GM12878 (cell line): ENCODE measurements at regions not wholly inside any gene's neighbourhood (a gene's known extent, or its start where the extent isn't known, plus 50 kb on each side); places are given as distances from the start of the nearest gene placed in this dataset.

Experiments
- ATAC-seq: fragments of 200-7000 bp; cut with Tn5 transposase; 3 replicates; pipeline ENCODE4 v1.9.1; 2020; ENCODE audit warnings: mild to moderate bottlenecking, moderate library complexity
- BruUV-seq: library from RNA; stranded (reverse); fragments of 400-500 nt; replicated peaks from 2 replicates; lab custom pipeline; 2021; lab: Mats Ljungman, UMichigan
- CTCF ChIA-PET: fragments of 300-600 bp; sonication (Branson Sonifier 250); formaldehyde crosslinking; extraction: SDS; loops from one replicate; lab custom pipeline; 2021; ENCODE audit warnings: inconsistent platforms; lab: Yijun Ruan, JAX
- POLR2A ChIA-PET: fragments of 350-600 bp; formaldehyde crosslinking; extraction: SDS; loops from one replicate; lab custom pipeline; 2021; ENCODE audit warnings: inconsistent platforms; lab: Charles Lee
- RAD21 ChIA-PET: fragments of 300-600 bp; sonication (Branson Sonifier 250); formaldehyde crosslinking; loops from one replicate; lab custom pipeline; 2023; ENCODE audit warnings: antibody characterized with exemption; ENCODE audit not compliant: unreplicated experiment; lab: Charles Lee
- SMC1A ChIA-PET: fragments of 300-600 bp; sonication (Branson Sonifier 250); formaldehyde crosslinking; loops from one replicate; lab custom pipeline; 2023; ENCODE audit not compliant: unreplicated experiment, uncharacterized antibody; lab: Charles Lee
- DNase-seq: peaks from one replicate; pipeline ENCODE4 v3.0.0-alpha.2; 2011; ENCODE audit warnings: low read depth, low spot score
- FAIRE-seq: peaks from 3 replicates; lab custom pipeline; 2011; peaks lifted over from hg19 to GRCh38; lab: Jason Lieb, UNC
- H2AFZ ChIP-seq: 2 replicates; pipeline ENCODE4 v1.6.0; 2011; ENCODE audit warnings: low read depth, low read length, control low read depth; ENCODE audit not compliant: control insufficient read depth
- H3K27ac ChIP-seq: 2 replicates; pipeline ENCODE4 v1.5.1; 2011; ENCODE audit warnings: control low read depth; ENCODE audit not compliant: control insufficient read depth, insufficient read depth
- H3K27me3 ChIP-seq, 2 experiments: replicated peaks in 1 of 2; 2 replicates each; pipeline versions ENCODE4 v1.6.0 to v1.6.1; 2011; ENCODE audit warnings: low read length in 1 of 2; ENCODE audit not compliant: control insufficient read depth in 2 of 2, insufficient read depth in 2 of 2
- H3K36me3 ChIP-seq, 2 experiments: 2 replicates each; pipeline ENCODE4 v1.5.1; 2011; ENCODE audit warnings: low read length in 1 of 2; ENCODE audit not compliant: control insufficient read depth in 2 of 2, insufficient read depth in 2 of 2
- H3K4me1 ChIP-seq: 2 replicates; pipeline ENCODE4 v1.6.1; 2011; ENCODE audit warnings: mild to moderate bottlenecking, low read length, moderate library complexity, mixed read lengths; ENCODE audit not compliant: control insufficient read depth, insufficient read depth
- H3K4me2 ChIP-seq: 2 replicates; pipeline ENCODE4 v1.6.0; 2011; ENCODE audit warnings: control low read depth; ENCODE audit not compliant: control insufficient read depth, insufficient read depth
- H3K4me3 ChIP-seq: fragments of 200-600 bp; sonication (generic); 2 replicates; pipeline ENCODE4 v1.5.1; 2016
- H3K79me2 ChIP-seq: 2 replicates; pipeline ENCODE4 v1.6.0; 2011; ENCODE audit warnings: low read length; ENCODE audit not compliant: control insufficient read depth, insufficient read depth
- H3K9ac ChIP-seq: 2 replicates; pipeline ENCODE4 v1.8.0; 2011; ENCODE audit warnings: low read length, control low read depth, mixed read lengths; ENCODE audit not compliant: control insufficient read depth, insufficient read depth
- H3K9me3 ChIP-seq: replicated peaks from 3 replicates; pipeline ENCODE4 v1.5.1; 2011; ENCODE audit warnings: mild to moderate bottlenecking, low read length; ENCODE audit not compliant: control insufficient read depth, insufficient read depth
- H4K20me1 ChIP-seq: 2 replicates; pipeline ENCODE4 v1.6.0; 2011; ENCODE audit not compliant: control insufficient read depth, insufficient read depth
- BCLAF1 ChIP-seq: fragments of 450-650 bp; IDR thresholded peaks from 2 replicates; pipeline ENCODE4 v1.6.1; 2017; ENCODE audit warnings: antibody characterized with exemption, mild to moderate bottlenecking, moderate library complexity
- CHD2 ChIP-seq: IDR thresholded peaks from 2 replicates; pipeline ENCODE4 v1.6.1; 2011; ENCODE audit warnings: low read depth, low read length, improper control_type of control experiment, borderline replicate concordance
- CHD4 ChIP-seq: fragments of 200-600 bp; sonication (generic); IDR thresholded peaks from 2 replicates; pipeline ENCODE4 v1.6.1; 2016; ENCODE audit warnings: mild to moderate bottlenecking
- ESRRA ChIP-seq: IDR thresholded peaks from 2 replicates; pipeline ENCODE4 v1.6.1; 2012; ENCODE audit warnings: mild to moderate bottlenecking, low read length, improper control_type of control experiment
- FOXK2 ChIP-seq: fragments of 450-650 bp; IDR thresholded peaks from 2 replicates; pipeline ENCODE4 v1.6.1; 2017; ENCODE audit warnings: mild to moderate bottlenecking, moderate library complexity
- KDM1A ChIP-seq: fragments of 200-600 bp; sonication (generic); IDR thresholded peaks from 2 replicates; pipeline ENCODE4 v1.6.1; 2016; ENCODE audit warnings: borderline replicate concordance
- MEF2B ChIP-seq: fragments of 450-650 bp; IDR thresholded peaks from 2 replicates; pipeline ENCODE4 v1.6.1; 2018; ENCODE audit warnings: mild to moderate bottlenecking, moderate library complexity; ENCODE audit not compliant: partially characterized antibody, poor library complexity, severe bottlenecking
- NR2C2 ChIP-seq: IDR thresholded peaks from 2 replicates; pipeline ENCODE4 v1.6.1; 2011; ENCODE audit warnings: borderline replicate concordance, low read depth; ENCODE audit not compliant: control insufficient read depth, insufficient read length
- NR2F1 ChIP-seq: fragments of 450-650 bp; conservative IDR thresholded peaks from 2 replicates; pipeline ENCODE4 v1.6.1; 2017; ENCODE audit warnings: mild to moderate bottlenecking
- PBX3 ChIP-seq: IDR thresholded peaks from 2 replicates; pipeline ENCODE4 v1.6.1; 2011; ENCODE audit warnings: mild to moderate bottlenecking, low read depth, low read length, moderate library complexity; ENCODE audit not compliant: insufficient replicate concordance
- RAD21 ChIP-seq: IDR thresholded peaks from 2 replicates; pipeline ENCODE4 v1.6.1; 2011; ENCODE audit warnings: mild to moderate bottlenecking, low read depth, low read length, moderate library complexity; ENCODE audit not compliant: insufficient read depth
- RB1 ChIP-seq: fragments of 450-650 bp; formaldehyde crosslinking; IDR thresholded peaks from 2 replicates; pipeline ENCODE4 v1.6.1; 2017; ENCODE audit warnings: mild to moderate bottlenecking, borderline replicate concordance
- SIN3A ChIP-seq: IDR thresholded peaks from 2 replicates; pipeline ENCODE4 v1.6.1; 2012; ENCODE audit warnings: low read depth, low read length, improper control_type of control experiment
- SIX5 ChIP-seq: IDR thresholded peaks from 2 replicates; pipeline ENCODE4 v1.6.1; 2011; ENCODE audit warnings: mild to moderate bottlenecking, low read depth, low read length, moderate library complexity; ENCODE audit not compliant: severe bottlenecking
- TCF7 ChIP-seq: IDR thresholded peaks from 2 replicates; pipeline ENCODE4 v1.6.1; 2014; ENCODE audit warnings: antibody characterized with exemption, borderline replicate concordance
- YY1 ChIP-seq: IDR thresholded peaks from 2 replicates; pipeline ENCODE4 v1.6.1; 2011; ENCODE audit warnings: low read depth, mild to moderate bottlenecking, low read length
- ZBTB40 ChIP-seq: fragments of 450-650 bp; IDR thresholded peaks from 2 replicates; pipeline ENCODE4 v1.6.1; 2016; ENCODE audit warnings: mild to moderate bottlenecking, moderate library complexity, borderline replicate concordance
- ZNF622 ChIP-seq: fragments of 450-650 bp; IDR thresholded peaks from 2 replicates; pipeline ENCODE4 v1.6.1; 2017; ENCODE audit warnings: mild to moderate bottlenecking, inconsistent platforms
- WGBS: methylation state at CpG from one replicate; pipeline ENCODE4 v1.1.6; 2016; ENCODE audit warnings: low lambda C conversion rate; ENCODE audit not compliant: insufficient replicate concordance, insufficient coverage; ENCODE audit errors: missing lambda C conversion rate; 5-methylcytosine and 5-hydroxymethylcytosine counted together
- in situ Hi-C: fragments of 300-500 bp; cut with MboI; formaldehyde crosslinking; loops from 9 replicates; pipeline ENCODE4 v1.14.3; 2018; ENCODE audit warnings: mixed read lengths
- intact Hi-C: fragments of 100-400 bp; cut with micrococcal nuclease; formaldehyde crosslinking; loops from one replicate; pipeline ENCODE4 v1.14.2; 2022; ENCODE audit not compliant: unreplicated experiment

- BruUV-seq, result no TSS peak
- intact Hi-C loops (no loop called here), in situ Hi-C loops (no loop called here)
- no peaks in the 10 kb centered on the region for H3K4me1 ChIP-seq
- no peak for DNase-seq
- no peak overlapping the region for H3K9ac ChIP-seq
- ChIA-PET RAD21 (no interaction called here), CTCF (interaction anchor here (0.6 kb wide), 1 partner anchor 1773 kb away, joined by 3 read pairs; no protein-coding TSS in a partner anchor), SMC1A (no interaction called here), POLR2A (no interaction called here)
- no peaks in the 10 kb centered on the region for H4K20me1 ChIP-seq
- no peak for FAIRE-seq
- no peak overlapping the region for H3K4me2 ChIP-seq
- peaks cover 0 to 3% of the 10 kb centered on the region in 2 experiments; a peak in 2 of 4 replicates for H3K27me3 ChIP-seq
- no peak for ATAC-seq
- no peaks in the 10 kb centered on the region for H3K79me2 ChIP-seq
- H2AFZ ChIP-seq, result no peak overlapping the region
- H3K27ac ChIP-seq, result no peak overlapping the region
- H3K36me3 ChIP-seq, result no peaks in the 10 kb centered on the region
- 10% methylated on average over 4 of the region's 4 CpGs for WGBS
- no peak overlapping the region for H3K4me3 ChIP-seq
- no peaks in the 10 kb centered on the region for H3K9me3 ChIP-seq
- TF ChIP-seq NR2F1, result no peak
- no peak for TF ChIP-seq NR2C2
- TF ChIP-seq ZNF622, result no peak
- no peak for TF ChIP-seq FOXK2
- TF ChIP-seq RAD21, result no peak
- no peak for TF ChIP-seq ESRRA
- TF ChIP-seq KDM1A, result no peak
- TF ChIP-seq SIX5, result no peak
- no peak for TF ChIP-seq PBX3
- no peak for TF ChIP-seq CHD2
- no peak for TF ChIP-seq YY1
- no peak for TF ChIP-seq SIN3A
- TF ChIP-seq RB1, result no peak
- TF ChIP-seq MEF2B, result no peak
- no peak for TF ChIP-seq BCLAF1
- TF ChIP-seq CHD4, result no peak
- TF ChIP-seq ZBTB40, result no peak
- TF ChIP-seq TCF7, result no peak
These were observed 147.8 kb downstream of the VAPA start for GRCh38 chr18:10061566-10062140.
